H1 (cell line): ENCODE measurements at regions not wholly inside any gene's neighbourhood (a gene's known extent, or its start where the extent isn't known, plus 50 kb on each side); places are given as distances from the start of the nearest gene placed in this dataset.

Experiments
- EZH2 ChIP-seq: fragments of 200-600 bp; sonication (generic); IDR thresholded peaks from 2 replicates; pipeline ENCODE4 v1.7.1; 2012; ENCODE audit warnings: low read depth, mild to moderate bottlenecking, moderate library complexity, low read length, inconsistent platforms; ENCODE audit not compliant: severe bottlenecking
- FOSL1 ChIP-seq: IDR thresholded peaks from 2 replicates; pipeline ENCODE4 v1.6.1; 2011; ENCODE audit warnings: mild to moderate bottlenecking, low read depth, low read length, moderate library complexity; ENCODE audit not compliant: insufficient read depth
- POLR2AphosphoS5 ChIP-seq: IDR thresholded peaks from 2 replicates; pipeline ENCODE4 v1.6.1; 2011; ENCODE audit warnings: low read depth, low read length
- RAD21 ChIP-seq, 2 experiments: IDR thresholded peaks in 1 of 2; conservative IDR thresholded peaks in 1 of 2; 2 replicates each; pipeline ENCODE4 v1.6.1; 2011; ENCODE audit warnings: low read depth in 2 of 2, low read length in 2 of 2, improper control_type of control experiment in 1 of 2, inconsistent platforms in 1 of 2, mild to moderate bottlenecking in 1 of 2, moderate library complexity in 1 of 2
- RBBP5 ChIP-seq: IDR thresholded peaks from 2 replicates; pipeline ENCODE4 v1.7.1; 2012; ENCODE audit warnings: low read depth, mild to moderate bottlenecking, inconsistent platforms, low read length, moderate library complexity, borderline replicate concordance
- TF ChIP-seq, protein P1 (sequence below): IDR thresholded peaks from 2 replicates; pipeline ENCODE4 v1.6.1; 2012; ENCODE audit warnings: inconsistent platforms

DNA sequence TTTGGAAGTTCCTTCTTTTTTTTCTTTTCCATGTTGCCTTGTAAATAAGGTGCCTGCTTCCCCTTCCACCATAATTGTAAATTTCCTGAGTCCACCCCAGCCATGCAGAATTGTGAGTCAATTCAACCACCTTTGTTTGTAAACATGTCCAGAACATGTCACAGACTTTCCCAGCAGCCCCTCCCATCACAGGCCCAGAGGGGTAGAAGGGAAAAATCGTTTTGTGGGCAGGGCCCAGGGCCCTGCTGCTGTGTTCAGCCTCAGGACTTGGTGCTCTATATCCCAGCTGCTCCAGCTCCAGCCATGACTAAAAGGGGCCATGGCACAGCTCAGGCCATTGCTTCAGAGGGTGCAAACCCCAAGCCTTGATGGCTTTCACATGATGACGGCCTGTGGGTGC is 384.6 kb upstream of the NCAM2 start:
- TF ChIP-seq FOSL1 (no peak), EZH2 (no peak), RAD21 (IDR thresholded peaks at IDR 0.05 in 1 of 2, conservative IDR thresholded peaks at IDR 0.05 in 1 of 2; ENCODE audit: low read depth in 2 of 2, low read length in 2 of 2) (no peak), POLR2AphosphoS5 (no peak), RBBP5 (no peak)
- TF ChIP-seq, protein P1, sequence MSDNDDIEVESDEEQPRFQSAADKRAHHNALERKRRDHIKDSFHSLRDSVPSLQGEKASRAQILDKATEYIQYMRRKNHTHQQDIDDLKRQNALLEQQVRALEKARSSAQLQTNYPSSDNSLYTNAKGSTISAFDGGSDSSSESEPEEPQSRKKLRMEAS = no peak
